CD4-positive, alpha-beta T cell (primary cell): ENCODE measurements at regions not wholly inside any gene's neighbourhood (a gene's known extent, or its start where the extent isn't known, plus 50 kb on each side); places are given as distances from the start of the nearest gene placed in this dataset.

Experiments used
- ATAC-seq: fragments of 200-7000 bp; cut with Tn5 transposase; one replicate; pipeline ENCODE4 v1.10.0; 2022; ENCODE audit warnings: mild to moderate bottlenecking; ENCODE audit not compliant: poor library complexity
- CTCF ChIA-PET: fragments of 350-600 bp; sonication (Branson Sonifier 250); formaldehyde crosslinking; loops from one replicate; lab custom pipeline; 2021; ENCODE audit warnings: antibody characterized with exemption, inconsistent platforms; lab: Charles Lee
- POLR2A ChIA-PET: fragments of 350-600 bp; sonication (Branson Sonifier 250); formaldehyde crosslinking; loops from one replicate; lab custom pipeline; 2021; ENCODE audit warnings: antibody characterized with exemption, inconsistent platforms; lab: Charles Lee
- DNase-seq, 14 experiments: peaks; one replicate each; pipeline ENCODE4 v3.0.0-alpha.2; 2013 to 2020; ENCODE audit warnings: mixed read lengths in 2 of 14
- H3K27ac ChIP-seq, 2 donors: one replicate each; pipeline versions ENCODE4 v1.5.1 to v1.7.0; 2013; ENCODE audit warnings: low read length in 2 of 2, low read depth in 1 of 2, mild to moderate bottlenecking in 1 of 2
- H3K27me3 ChIP-seq, 2 experiments: 1 replicate in 1 of 2; 2 replicates in 1 of 2; pipeline versions ENCODE4 v1.6.1 to v1.7.0; 2013; ENCODE audit warnings: low read length in 2 of 2, control low read depth in 1 of 2, mild to moderate bottlenecking in 1 of 2, moderate library complexity in 1 of 2; ENCODE audit not compliant: insufficient read depth in 2 of 2, control insufficient read depth in 1 of 2
- H3K36me3 ChIP-seq: one replicate; pipeline ENCODE4 v1.6.1; 2013; ENCODE audit warnings: low read length, control low read depth; ENCODE audit not compliant: insufficient read depth
- H3K4me1 ChIP-seq: one replicate; pipeline ENCODE4 v1.6.1; 2013; ENCODE audit warnings: low read length, control low read depth; ENCODE audit not compliant: insufficient read depth
- H3K4me3 ChIP-seq: one replicate; pipeline ENCODE4 v1.5.1; 2013; ENCODE audit warnings: mild to moderate bottlenecking, low read length, moderate library complexity
- H3K9me3 ChIP-seq, 2 experiments: 1 replicate in 1 of 2; 2 replicates in 1 of 2; pipeline versions ENCODE4 v1.6.1 to v1.7.0; 2013; ENCODE audit warnings: low read length in 2 of 2, mild to moderate bottlenecking in 2 of 2, control low read depth in 1 of 2, moderate library complexity in 1 of 2; ENCODE audit not compliant: control insufficient read depth in 1 of 2, insufficient read depth in 1 of 2
- H3K27ac Mint-ChIP-seq: one replicate; pipeline ENCODE4 v1.8.0; 2020; ENCODE audit warnings: mixed read lengths
- H3K27me3 Mint-ChIP-seq: one replicate; pipeline ENCODE4 v1.8.0; 2021; ENCODE audit warnings: mixed read lengths
- H3K36me3 Mint-ChIP-seq: one replicate; pipeline ENCODE4 v1.8.0; 2021; ENCODE audit warnings: low read depth, mixed read lengths
- H3K4me1 Mint-ChIP-seq: one replicate; pipeline ENCODE4 v1.8.0; 2021; ENCODE audit warnings: low read depth, mixed read lengths
- H3K4me3 Mint-ChIP-seq: one replicate; pipeline ENCODE4 v1.8.0; 2020; ENCODE audit warnings: mild to moderate bottlenecking, mixed read lengths
- H3K9me3 Mint-ChIP-seq: one replicate; pipeline ENCODE4 v1.8.0; 2020; ENCODE audit warnings: mixed read lengths
- intact Hi-C, 2 experiments: fragments of 100-400 bp; cut with DNase I in 1 of 2; cut with micrococcal nuclease in 1 of 2; formaldehyde crosslinking; loops; one replicate each; pipeline versions ENCODE4 v1.15.1 to v1.9.0; 2023 to 2025; cut with DNase I, micrococcal nuclease
- TF ChIP-seq, protein P1 (sequence below): fragments of 200-600 bp; IDR thresholded peaks from one replicate; pipeline ENCODE4 v1.8.0; 2022; ENCODE audit warnings: antibody characterized with exemption, mild to moderate bottlenecking

DNA sequence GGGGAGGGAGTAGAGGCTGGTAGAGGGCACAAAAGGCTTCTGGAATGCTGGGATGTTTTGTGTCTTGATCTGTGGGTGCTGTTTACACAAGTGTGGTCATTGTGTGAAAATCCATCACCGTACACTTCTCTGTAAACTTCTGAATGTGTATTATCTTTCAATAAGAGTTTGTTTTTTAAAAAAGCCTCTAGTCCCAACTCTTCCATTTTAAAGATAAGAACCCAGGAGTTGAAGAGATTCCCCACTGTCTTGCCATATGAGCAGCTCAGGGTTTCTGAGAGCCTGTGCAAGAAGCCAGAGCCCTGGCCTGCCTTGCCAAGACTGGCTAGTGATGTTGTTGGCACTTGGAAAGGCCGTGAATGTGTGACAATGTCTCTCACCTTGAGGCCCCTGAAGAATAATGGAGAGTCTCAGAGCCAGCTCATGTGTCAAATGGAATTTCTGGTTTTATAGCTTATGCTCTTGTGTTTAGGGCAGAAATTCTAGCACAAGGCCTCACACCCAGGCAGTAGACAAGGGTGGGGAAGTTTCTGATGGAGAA is 57.5 kb upstream of the NPAS1 start:
- H3K27ac Mint-ChIP-seq, result no peak overlapping the region
- peaks cover 12% of the 10 kb centered on the region for H3K36me3 Mint-ChIP-seq
- ChIA-PET CTCF (no interaction called here), POLR2A (no interaction called here)
- no peak overlapping the region for H3K4me3 ChIP-seq
- TF ChIP-seq, protein P1, sequence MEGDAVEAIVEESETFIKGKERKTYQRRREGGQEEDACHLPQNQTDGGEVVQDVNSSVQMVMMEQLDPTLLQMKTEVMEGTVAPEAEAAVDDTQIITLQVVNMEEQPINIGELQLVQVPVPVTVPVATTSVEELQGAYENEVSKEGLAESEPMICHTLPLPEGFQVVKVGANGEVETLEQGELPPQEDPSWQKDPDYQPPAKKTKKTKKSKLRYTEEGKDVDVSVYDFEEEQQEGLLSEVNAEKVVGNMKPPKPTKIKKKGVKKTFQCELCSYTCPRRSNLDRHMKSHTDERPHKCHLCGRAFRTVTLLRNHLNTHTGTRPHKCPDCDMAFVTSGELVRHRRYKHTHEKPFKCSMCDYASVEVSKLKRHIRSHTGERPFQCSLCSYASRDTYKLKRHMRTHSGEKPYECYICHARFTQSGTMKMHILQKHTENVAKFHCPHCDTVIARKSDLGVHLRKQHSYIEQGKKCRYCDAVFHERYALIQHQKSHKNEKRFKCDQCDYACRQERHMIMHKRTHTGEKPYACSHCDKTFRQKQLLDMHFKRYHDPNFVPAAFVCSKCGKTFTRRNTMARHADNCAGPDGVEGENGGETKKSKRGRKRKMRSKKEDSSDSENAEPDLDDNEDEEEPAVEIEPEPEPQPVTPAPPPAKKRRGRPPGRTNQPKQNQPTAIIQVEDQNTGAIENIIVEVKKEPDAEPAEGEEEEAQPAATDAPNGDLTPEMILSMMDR, result no peak
- peaks cover 47% of the 10 kb centered on the region for H3K4me1 ChIP-seq
- DNase-seq, result no peak
- intact Hi-C loops, result no loop called here
- no peaks in the 10 kb centered on the region for H3K9me3 Mint-ChIP-seq
- H3K27me3 ChIP-seq, result no peaks in the 10 kb centered on the region
- H3K4me1 Mint-ChIP-seq, result peaks cover 33% of the 10 kb centered on the region
- no peak overlapping the region for H3K27ac ChIP-seq
- H3K27me3 Mint-ChIP-seq, result no peaks in the 10 kb centered on the region
- ATAC-seq, result no peak
- H3K36me3 ChIP-seq, result no peaks in the 10 kb centered on the region
- H3K4me3 Mint-ChIP-seq, result no peak overlapping the region
- H3K9me3 ChIP-seq, result no peaks in the 10 kb centered on the region

- Histone ChIP-seq H3K9me3 (no peaks in the 10 kb centered on the region), H3K27ac (no peak overlapping the region), H3K27me3 (no peaks in the 10 kb centered on the region), H3K4me3 (no peak overlapping the region), H3K36me3 (no peaks in the 10 kb centered on the region), H3K4me1 (peaks cover 49% of the 10 kb centered on the region)
- CTCF ChIA-PET, result interaction anchor here (0.7 kb wide), 1 partner anchor 123 kb away, joined by 3 read pairs; no protein-coding TSS in a partner anchor
- POLR2A ChIA-PET, result no interaction called here
- Mint-ChIP-seq H3K27me3 (no peaks in the 10 kb centered on the region), H3K9me3 (no peaks in the 10 kb centered on the region), H3K4me1 (peaks cover 39% of the 10 kb centered on the region), H3K4me3 (no peak overlapping the region), H3K36me3 (peaks cover 20% of the 10 kb centered on the region), H3K27ac (no peak overlapping the region)
- no peak for ATAC-seq
- DNase-seq, result no peak
- intact Hi-C loops, result no loop called here
- TF ChIP-seq, protein P1, result no peak
Measured at GRCh38 chr19:46963093-46963734, 56.4 kb upstream of the NPAS1 start.

- Mint-ChIP-seq H3K27me3 (no peaks in the 10 kb centered on the region), H3K27ac (peak overlapping the region; percentile 63), H3K9me3 (no peaks in the 10 kb centered on the region), H3K4me1 (peaks cover 40% of the 10 kb centered on the region), H3K4me3 (peak overlapping the region; percentile 8), H3K36me3 (peaks cover 21% of the 10 kb centered on the region)
- no peaks in the 10 kb centered on the region for H3K27me3 ChIP-seq
- DNase-seq (peak in 5 of 14 experiments; percentile 16 to 81 (median 59)), ATAC-seq (peak; percentile 88)
- ChIA-PET CTCF (interaction anchor here (1.5 to 2.1 kb wide), 2 partner anchors 12 to 21 kb away, joined by 3 to 7 read pairs; no protein-coding TSS in a partner anchor), POLR2A (interaction anchor here (0.9 to 1.3 kb wide), 2 partner anchors 13 to 31 kb away, joined by 3 to 5 read pairs; no protein-coding TSS in a partner anchor)
- intact Hi-C loops, result no loop called here
- H3K36me3 ChIP-seq, result peaks cover 13% of the 10 kb centered on the region
- peak overlapping the region in 1 of 2 donors; percentile 34 for H3K27ac ChIP-seq
- no peaks in the 10 kb centered on the region for H3K9me3 ChIP-seq
- TF ChIP-seq, protein P1, result no peak
- H3K4me3 ChIP-seq, result peak overlapping the region; percentile 28
- peaks cover 32% of the 10 kb centered on the region for H3K4me1 ChIP-seq
Measured at GRCh38 chr19:46967578-46968032, 52.0 kb upstream of the NPAS1 start.
